HG03521 (cell line): ENCODE measurements at regions not wholly inside any gene's neighbourhood (a gene's known extent, or its start where the extent isn't known, plus 50 kb on each side); places are given as distances from the start of the nearest gene placed in this dataset.

ENCODE experiments used
- ATAC-seq: cut with Tn5 transposase; IDR thresholded peaks from one replicate; pipeline ENCODE4 v1.9.1; 2021; ENCODE audit warnings: mild to moderate bottlenecking, moderate library complexity; ENCODE audit not compliant: unreplicated experiment

- ATAC-seq: no peak
Measured at GRCh38 chr2:164182116-164182627, 439.1 kb downstream of the GRB14 start.

- no peak for ATAC-seq
Measured at GRCh38 chr2:164178835-164179465, 442.3 kb downstream of the GRB14 start.

- no peak for ATAC-seq
Measured at GRCh38 chr2:164164602-164165001, 428.8 kb upstream of the FIGN start.

- no peak for ATAC-seq
Measured at GRCh38 chr2:164155558-164155957, 419.8 kb upstream of the FIGN start.

- ATAC-seq: no peak
Measured at GRCh38 chr2:164151522-164151921, 415.7 kb upstream of the FIGN start.

GRCh38 chr2:164150604-164151003 is 414.8 kb upstream of the FIGN start:
- no peak for ATAC-seq

GRCh38 chr2:164146441-164146840 is 410.6 kb upstream of the FIGN start:
- ATAC-seq: no peak

GRCh38 chr2:164145093-164145987 is 409.5 kb upstream of the FIGN start:
- no peak for ATAC-seq

GRCh38 chr2:164143183-164143930 is 407.5 kb upstream of the FIGN start:
- ATAC-seq: no peak

- no peak for ATAC-seq
Measured at GRCh38 chr2:164142755-164143154, 406.9 kb upstream of the FIGN start.

- ATAC-seq: no peak
Measured at GRCh38 chr2:164141271-164141670, 405.5 kb upstream of the FIGN start.

GRCh38 chr2:164138750-164139149 is 402.9 kb upstream of the FIGN start:
- ATAC-seq: no peak

GRCh38 chr2:164134336-164134735 is 398.5 kb upstream of the FIGN start:
- ATAC-seq: no peak

GRCh38 chr2:164127971-164128527 is 392.2 kb upstream of the FIGN start:
- ATAC-seq: no peak

- no peak for ATAC-seq
Measured at GRCh38 chr2:164126960-164127660, 391.3 kb upstream of the FIGN start.

- no peak for ATAC-seq
Measured at GRCh38 chr2:164115806-164116205, 380.0 kb upstream of the FIGN start.

GRCh38 chr2:164114937-164115336 is 379.1 kb upstream of the FIGN start:
- ATAC-seq: no peak

GRCh38 chr2:164112105-164112504 is 376.3 kb upstream of the FIGN start:
- no peak for ATAC-seq

- no peak for ATAC-seq
Measured at GRCh38 chr2:164110515-164110914, 374.7 kb upstream of the FIGN start.

GRCh38 chr2:164109006-164109405 is 373.2 kb upstream of the FIGN start:
- no peak for ATAC-seq
